ENCODE measurements at regions not wholly inside any gene's neighbourhood (a gene's known extent, or its start where the extent isn't known, plus 50 kb on each side); places are given as distances from the start of the nearest gene placed in this dataset.
"Not testable (repeated sequence)": the region's sequence is repeated elsewhere in the genome, so short reads cannot be mapped to it uniquely, and the experiment has no call there.

DNA sequence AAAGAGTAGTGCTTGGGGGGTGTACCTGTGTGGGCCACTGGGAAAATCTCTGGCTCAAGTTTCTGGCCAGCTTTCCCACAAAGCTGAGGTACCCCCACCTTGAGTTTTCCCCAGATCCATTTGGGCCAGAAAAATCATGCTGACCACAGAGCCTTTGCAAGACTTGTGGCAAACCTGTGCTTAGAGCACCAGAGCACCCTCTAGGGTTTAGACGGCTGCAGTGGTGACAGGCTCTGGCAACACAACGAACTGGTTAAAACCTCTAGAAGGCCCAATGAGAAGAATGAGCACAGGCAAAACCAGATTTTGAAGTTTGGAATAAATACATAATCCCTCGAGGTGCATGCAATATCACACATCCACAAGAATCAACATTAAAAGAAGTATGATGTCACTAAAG lies 290.7 kb upstream of the FOLH1 start:
- Histone ChIP-seq H2AK5ac (ENCODE audit: low read length, severe bottlenecking) (no peak overlapping the region), H2BK120ac (ENCODE audit: low read depth, low read length) (no peak overlapping the region), H4K8ac (ENCODE audit: low read length) (no peak overlapping the region), H3K18ac (ENCODE audit: low read depth in 1 of 2, low read length in 2 of 2) (no peak overlapping the region), H3K9ac (ENCODE audit: low read length) (no peak overlapping the region), H3K4me3 (ENCODE audit: insufficient read depth in 1 of 2, low read depth in 1 of 2, low read length in 2 of 2) (no peak overlapping the region), H2BK5ac (ENCODE audit: low read depth, low read length, poor library complexity, severe bottlenecking) (no peak overlapping the region), H3K23ac (ENCODE audit: low read length in 2 of 2) (no peak overlapping the region), H2BK12ac (ENCODE audit: low read length in 2 of 2) (no peak overlapping the region), H3K9me3 (ENCODE audit: control insufficient read depth, low read length) (no peaks in the 10 kb centered on the region), H3K79me1 (replicated peaks; ENCODE audit: low read length, poor library complexity, severe bottlenecking) (no peaks in the 10 kb centered on the region), H3K4me2 (ENCODE audit: low read length, poor library complexity, severe bottlenecking) (no peak overlapping the region), H3K4me1 (ENCODE audit: control insufficient read depth, insufficient read depth, low read depth, low read length) (no peaks in the 10 kb centered on the region), H4K91ac (ENCODE audit: low read length) (no peak overlapping the region), H2BK15ac (ENCODE audit: low read depth, poor library complexity, severe bottlenecking) (no peak overlapping the region), H2AFZ (ENCODE audit: low read depth, low read length) (no peak overlapping the region), H3K14ac (ENCODE audit: low read length in 2 of 2) (no peak overlapping the region), H3K36me3 (ENCODE audit: control insufficient read depth in 1 of 2, insufficient read depth in 2 of 2, low read depth in 1 of 2, low read length in 2 of 2) (no peaks in the 10 kb centered on the region), H3K4ac (ENCODE audit: low read depth in 1 of 2, low read length in 2 of 2) (no peak overlapping the region), H3K27ac (ENCODE audit: low read length, poor library complexity, severe bottlenecking) (no peak overlapping the region), H3K27me3 (ENCODE audit: control insufficient read depth in 1 of 2, insufficient read depth in 1 of 2, low read length in 2 of 2) (no peaks in the 10 kb centered on the region)
- 61% methylated on average over 2 of the region's 3 CpGs for WGBS
- no peak for DNase-seq

DNA sequence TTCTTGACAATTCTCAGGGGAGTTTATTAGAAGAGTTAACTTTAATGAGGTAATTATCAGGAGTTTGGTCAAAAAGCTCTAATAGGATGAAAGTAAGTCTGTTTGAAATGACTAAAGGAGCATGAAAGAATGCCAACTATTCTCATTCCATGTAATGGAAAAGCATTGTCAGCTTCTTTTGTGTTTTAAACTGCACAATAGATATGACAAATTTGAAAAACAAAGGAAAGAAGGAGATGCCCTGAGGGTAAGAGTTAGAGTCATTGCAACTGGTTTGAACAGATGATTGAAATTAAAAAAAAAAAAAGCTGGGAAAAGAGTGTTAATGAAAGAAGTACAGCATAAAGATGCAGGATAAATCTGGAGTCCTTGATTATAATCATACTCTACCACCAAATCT lies 296.8 kb upstream of the FOLH1 start:
- H2BK5ac ChIP-seq (ENCODE audit: low read depth, low read length, poor library complexity, severe bottlenecking), result no peak overlapping the region
- no peak overlapping the region for H2BK15ac ChIP-seq (ENCODE audit: low read depth, poor library complexity, severe bottlenecking)
- H2AK5ac ChIP-seq (ENCODE audit: low read length, severe bottlenecking), result no peak overlapping the region
- no peak overlapping the region for H3K9ac ChIP-seq (ENCODE audit: low read length)
- no peak overlapping the region for H3K14ac ChIP-seq (ENCODE audit: low read length in 2 of 2)
- H3K4me2 ChIP-seq (ENCODE audit: low read length, poor library complexity, severe bottlenecking), result no peak overlapping the region
- no peak overlapping the region for H3K23ac ChIP-seq (ENCODE audit: low read length in 2 of 2)
- no peak overlapping the region for H3K18ac ChIP-seq (ENCODE audit: low read depth in 1 of 2, low read length in 2 of 2)
- H3K4me1 ChIP-seq (ENCODE audit: control insufficient read depth, insufficient read depth, low read depth, low read length), result no peaks in the 10 kb centered on the region
- H3K36me3 ChIP-seq (ENCODE audit: control insufficient read depth in 1 of 2, insufficient read depth in 2 of 2, low read depth in 1 of 2, low read length in 2 of 2), result no peaks in the 10 kb centered on the region
- H2BK120ac ChIP-seq (ENCODE audit: low read depth, low read length), result no peak overlapping the region
- H2AFZ ChIP-seq (ENCODE audit: low read depth, low read length), result no peak overlapping the region
- H3K9me3 ChIP-seq (ENCODE audit: control insufficient read depth, low read length), result no peaks in the 10 kb centered on the region
- H3K27me3 ChIP-seq (ENCODE audit: control insufficient read depth in 1 of 2, insufficient read depth in 1 of 2, low read length in 2 of 2), result no peaks in the 10 kb centered on the region
- H3K27ac ChIP-seq (ENCODE audit: low read length, poor library complexity, severe bottlenecking), result no peak overlapping the region
- no peak for DNase-seq
- H4K8ac ChIP-seq (ENCODE audit: low read length), result no peak overlapping the region
- no peaks in the 10 kb centered on the region for H3K79me1 ChIP-seq (replicated peaks; ENCODE audit: low read length, poor library complexity, severe bottlenecking)
- H4K91ac ChIP-seq (ENCODE audit: low read length), result no peak overlapping the region
- H3K4ac ChIP-seq (ENCODE audit: low read depth in 1 of 2, low read length in 2 of 2), result no peak overlapping the region
- no peak overlapping the region for H3K4me3 ChIP-seq (ENCODE audit: insufficient read depth in 1 of 2, low read depth in 1 of 2, low read length in 2 of 2)
- H2BK12ac ChIP-seq (ENCODE audit: low read length in 2 of 2), result no peak overlapping the region

GRCh38 chr11:49526240-49526829 lies 317.9 kb upstream of the FOLH1 start:
- H3K4ac ChIP-seq (ENCODE audit: low read depth in 1 of 2, low read length in 2 of 2); H4K8ac ChIP-seq (ENCODE audit: low read length); H2BK120ac ChIP-seq (ENCODE audit: low read depth, low read length); H3K4me1 ChIP-seq (ENCODE audit: control insufficient read depth, insufficient read depth, low read depth, low read length); H2BK5ac ChIP-seq (ENCODE audit: low read depth, low read length, poor library complexity, severe bottlenecking); H3K4me3 ChIP-seq (ENCODE audit: insufficient read depth in 1 of 2, low read depth in 1 of 2, low read length in 2 of 2); H3K9me3 ChIP-seq (ENCODE audit: control insufficient read depth, low read length); H2BK12ac ChIP-seq (ENCODE audit: low read length in 2 of 2); H3K4me2 ChIP-seq (ENCODE audit: low read length, poor library complexity, severe bottlenecking); H3K23ac ChIP-seq (ENCODE audit: low read length in 2 of 2); H3K79me1 ChIP-seq (replicated peaks; ENCODE audit: low read length, poor library complexity, severe bottlenecking); H3K27me3 ChIP-seq (ENCODE audit: control insufficient read depth in 1 of 2, insufficient read depth in 1 of 2, low read length in 2 of 2); H2AFZ ChIP-seq (ENCODE audit: low read depth, low read length); H2BK15ac ChIP-seq (ENCODE audit: low read depth, poor library complexity, severe bottlenecking); H3K14ac ChIP-seq (ENCODE audit: low read length in 2 of 2); H2AK5ac ChIP-seq (ENCODE audit: low read length, severe bottlenecking); H4K91ac ChIP-seq (ENCODE audit: low read length); H3K36me3 ChIP-seq (ENCODE audit: control insufficient read depth in 1 of 2, insufficient read depth in 2 of 2, low read depth in 1 of 2, low read length in 2 of 2); H3K9ac ChIP-seq (ENCODE audit: low read length); H3K27ac ChIP-seq (ENCODE audit: low read length, poor library complexity, severe bottlenecking); H3K18ac ChIP-seq (ENCODE audit: low read depth in 1 of 2, low read length in 2 of 2): not testable (repeated sequence)
- 7% methylated on average over 1 of the region's 1 CpG for WGBS
- DNase-seq, result peak; percentile 24

DNA sequence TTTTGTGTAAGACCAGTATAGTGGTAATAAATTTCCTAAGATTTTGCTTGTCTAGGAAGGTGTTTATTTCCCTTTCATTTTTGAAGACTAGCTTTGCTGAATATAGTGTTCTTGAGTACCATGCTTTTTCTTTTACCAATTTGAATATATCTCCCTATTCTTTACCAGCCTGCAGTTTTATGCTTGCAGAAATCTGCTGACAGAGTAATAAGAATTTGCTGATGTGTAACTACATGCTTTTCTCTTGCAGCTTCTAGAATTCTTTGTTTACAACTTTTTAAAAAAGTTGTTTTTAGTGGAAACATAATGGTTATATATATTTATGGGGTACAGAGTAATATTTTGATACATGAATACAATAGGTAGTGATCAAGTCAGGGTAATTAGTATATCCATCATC lies 324.8 kb upstream of the FOLH1 start:
- Histone ChIP-seq H2AK5ac (ENCODE audit: low read length, severe bottlenecking) (no peak overlapping the region), H3K23ac (ENCODE audit: low read length in 2 of 2) (no peak overlapping the region), H3K9ac (ENCODE audit: low read length) (no peak overlapping the region), H2BK12ac (ENCODE audit: low read length in 2 of 2) (no peak overlapping the region), H3K4me1 (ENCODE audit: control insufficient read depth, insufficient read depth, low read depth, low read length) (no peaks in the 10 kb centered on the region), H3K4ac (ENCODE audit: low read depth in 1 of 2, low read length in 2 of 2) (no peak overlapping the region), H3K27ac (ENCODE audit: low read length, poor library complexity, severe bottlenecking) (no peak overlapping the region), H3K27me3 (ENCODE audit: control insufficient read depth in 1 of 2, insufficient read depth in 1 of 2, low read length in 2 of 2) (no peaks in the 10 kb centered on the region), H3K4me2 (ENCODE audit: low read length, poor library complexity, severe bottlenecking) (no peak overlapping the region), H3K36me3 (ENCODE audit: control insufficient read depth in 1 of 2, insufficient read depth in 2 of 2, low read depth in 1 of 2, low read length in 2 of 2) (no peaks in the 10 kb centered on the region), H2BK15ac (ENCODE audit: low read depth, poor library complexity, severe bottlenecking) (no peak overlapping the region), H3K14ac (ENCODE audit: low read length in 2 of 2) (no peak overlapping the region), H2BK120ac (ENCODE audit: low read depth, low read length) (no peak overlapping the region), H3K79me1 (replicated peaks; ENCODE audit: low read length, poor library complexity, severe bottlenecking) (no peaks in the 10 kb centered on the region), H4K91ac (ENCODE audit: low read length) (no peak overlapping the region), H3K9me3 (ENCODE audit: control insufficient read depth, low read length) (no peaks in the 10 kb centered on the region), H2BK5ac (ENCODE audit: low read depth, low read length, poor library complexity, severe bottlenecking) (no peak overlapping the region), H2AFZ (ENCODE audit: low read depth, low read length) (no peak overlapping the region), H3K18ac (ENCODE audit: low read depth in 1 of 2, low read length in 2 of 2) (no peak overlapping the region), H3K4me3 (ENCODE audit: insufficient read depth in 1 of 2, low read depth in 1 of 2, low read length in 2 of 2) (no peak overlapping the region), H4K8ac (ENCODE audit: low read length) (no peak overlapping the region)
- no peak for DNase-seq

Measured in mesenchymal stem cell (in vitro differentiated cells and primary cell).